Body of pancreas (tissue), 4 donors: ENCODE measurements at regions not wholly inside any gene's neighbourhood (a gene's known extent, or its start where the extent isn't known, plus 50 kb on each side); places are given as distances from the start of the nearest gene placed in this dataset.

Experiments used
- CTCF ChIP-seq, 7 experiments: fragments of 450-650 bp in 4 of 7; fragments of 200-600 bp in 3 of 7; sonication (generic) in 3 of 7; IDR thresholded peaks; one replicate each; pipeline ENCODE4 v1.5.1; 2016 to 2019; ENCODE audit warnings: antibody characterized with exemption in 7 of 7
- POLR2A ChIP-seq, 3 donors: fragments of 450-650 bp; IDR thresholded peaks; one replicate each; pipeline ENCODE4 v1.6.1; 2016; ENCODE audit warnings: antibody characterized with exemption in 3 of 3, mild to moderate bottlenecking in 2 of 3

GRCh38 chr12:41979574-41979973 lies 165.1 kb downstream of the GXYLT1 start:
- TF ChIP-seq CTCF (IDR thresholded peaks at IDR 0.05) = no peak
- TF ChIP-seq POLR2A (IDR thresholded peaks at IDR 0.05) = no peak
